Epithelial cell of esophagus (primary cell): ENCODE measurements at regions not wholly inside any gene's neighbourhood (a gene's known extent, or its start where the extent isn't known, plus 50 kb on each side); places are given as distances from the start of the nearest gene placed in this dataset.

ENCODE experiments used
- DNase-seq: peaks from one replicate; pipeline ENCODE4 v3.0.0; 2010; ENCODE audit warnings: low read depth
- H3K4me3 ChIP-seq: 2 replicates; pipeline ENCODE4 v1.5.1; 2011; ENCODE audit warnings: mild to moderate bottlenecking, low read length, control low read depth
- TF ChIP-seq, protein P1 (sequence below): IDR thresholded peaks from 2 replicates; pipeline ENCODE4 v1.5.1; 2011; ENCODE audit warnings: low read depth, mild to moderate bottlenecking, low read length, control low read depth, inconsistent platforms; ENCODE audit not compliant: insufficient read depth; ENCODE audit errors: missing control alignments

DNA sequence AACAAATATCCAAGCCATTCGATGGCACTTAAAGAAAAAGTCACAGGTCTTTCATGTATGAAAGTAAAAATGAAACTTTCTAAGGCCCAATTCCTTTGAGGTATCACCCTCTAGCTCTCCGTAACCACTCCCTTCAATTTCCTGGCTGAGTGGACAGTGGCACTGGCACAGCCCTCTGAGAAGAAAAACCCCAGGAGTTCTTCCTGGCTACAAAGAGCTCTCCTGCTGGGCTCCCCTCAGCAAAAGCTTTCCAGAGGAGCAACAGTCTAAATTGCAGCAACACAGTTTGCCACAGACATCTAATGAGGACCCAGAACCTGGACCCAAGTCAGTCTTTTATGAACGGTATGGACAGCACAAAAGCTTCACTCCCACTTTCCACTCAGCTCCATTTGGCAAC lies 71.8 kb downstream of the FUNDC1 start:
- no peak overlapping the region for H3K4me3 ChIP-seq
- TF ChIP-seq, protein P1, sequence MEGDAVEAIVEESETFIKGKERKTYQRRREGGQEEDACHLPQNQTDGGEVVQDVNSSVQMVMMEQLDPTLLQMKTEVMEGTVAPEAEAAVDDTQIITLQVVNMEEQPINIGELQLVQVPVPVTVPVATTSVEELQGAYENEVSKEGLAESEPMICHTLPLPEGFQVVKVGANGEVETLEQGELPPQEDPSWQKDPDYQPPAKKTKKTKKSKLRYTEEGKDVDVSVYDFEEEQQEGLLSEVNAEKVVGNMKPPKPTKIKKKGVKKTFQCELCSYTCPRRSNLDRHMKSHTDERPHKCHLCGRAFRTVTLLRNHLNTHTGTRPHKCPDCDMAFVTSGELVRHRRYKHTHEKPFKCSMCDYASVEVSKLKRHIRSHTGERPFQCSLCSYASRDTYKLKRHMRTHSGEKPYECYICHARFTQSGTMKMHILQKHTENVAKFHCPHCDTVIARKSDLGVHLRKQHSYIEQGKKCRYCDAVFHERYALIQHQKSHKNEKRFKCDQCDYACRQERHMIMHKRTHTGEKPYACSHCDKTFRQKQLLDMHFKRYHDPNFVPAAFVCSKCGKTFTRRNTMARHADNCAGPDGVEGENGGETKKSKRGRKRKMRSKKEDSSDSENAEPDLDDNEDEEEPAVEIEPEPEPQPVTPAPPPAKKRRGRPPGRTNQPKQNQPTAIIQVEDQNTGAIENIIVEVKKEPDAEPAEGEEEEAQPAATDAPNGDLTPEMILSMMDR, result no peak
- no peak for DNase-seq

DNA sequence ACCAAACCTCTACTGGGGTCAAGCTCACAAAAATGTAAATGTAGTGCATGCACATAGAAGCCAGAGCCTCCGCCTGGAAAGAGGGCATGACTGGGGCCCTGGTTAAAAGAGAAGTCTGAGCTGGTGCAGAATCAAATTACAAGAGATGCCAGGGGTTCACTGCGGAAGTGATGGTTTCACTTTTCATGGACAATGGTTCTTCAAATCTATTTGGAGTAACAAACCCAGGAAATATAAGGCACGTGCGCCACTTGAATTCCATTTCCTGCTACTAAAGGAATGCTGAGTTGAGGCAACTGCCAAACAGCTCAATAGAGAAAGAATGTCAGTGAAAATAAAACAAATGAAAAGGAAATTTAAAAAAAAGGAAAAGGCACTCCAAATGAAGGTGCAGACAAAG lies 79.8 kb downstream of the FUNDC1 start:
- TF ChIP-seq, protein P1, result no peak
- DNase-seq, result no peak
- no peak overlapping the region for H3K4me3 ChIP-seq

DNA sequence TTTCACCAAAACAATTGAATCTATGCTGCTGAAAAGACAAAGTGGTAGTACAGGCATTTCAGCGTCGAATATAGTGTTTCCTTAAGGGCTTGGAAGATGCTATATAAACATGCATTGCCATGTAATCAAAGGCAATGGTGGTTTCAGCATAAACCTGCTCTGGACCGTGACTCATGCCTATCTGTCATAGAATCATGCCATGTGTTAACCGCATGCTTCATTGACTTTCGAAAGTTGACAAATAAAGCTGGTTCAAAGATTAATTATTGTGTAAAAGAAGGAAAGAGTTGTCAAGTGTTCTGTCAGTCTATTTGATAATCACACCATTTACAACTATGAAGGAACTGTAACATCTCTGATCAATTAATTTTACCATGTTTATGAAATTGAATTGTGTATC lies 83.2 kb downstream of the FUNDC1 start:
- H3K4me3 ChIP-seq, result no peak overlapping the region
- peak; percentile 87 for DNase-seq
- TF ChIP-seq, protein P1, result no peak

DNA sequence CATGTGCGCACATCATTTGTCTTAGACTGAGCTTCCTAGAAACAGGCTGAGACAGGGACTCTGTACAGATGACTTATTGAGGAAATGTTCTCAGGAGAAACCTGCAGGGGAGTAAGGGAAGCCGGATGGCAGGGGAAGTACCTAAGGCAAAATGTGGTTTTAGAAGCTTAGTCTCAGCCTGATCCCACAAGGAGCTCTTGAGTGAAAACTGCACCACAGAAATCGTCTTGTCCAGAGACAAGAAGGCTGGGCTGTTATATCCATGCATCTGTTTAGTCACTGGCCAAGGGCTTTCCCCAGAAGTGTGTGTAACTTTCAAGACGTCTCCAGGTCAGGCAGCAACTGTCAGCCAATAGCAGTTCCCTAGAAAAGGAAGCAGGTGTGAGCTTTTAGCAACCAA lies 86.0 kb downstream of the FUNDC1 start:
- TF ChIP-seq, protein P1, result no peak
- peak; percentile 85 for DNase-seq
- H3K4me3 ChIP-seq, result no peak overlapping the region

DNA sequence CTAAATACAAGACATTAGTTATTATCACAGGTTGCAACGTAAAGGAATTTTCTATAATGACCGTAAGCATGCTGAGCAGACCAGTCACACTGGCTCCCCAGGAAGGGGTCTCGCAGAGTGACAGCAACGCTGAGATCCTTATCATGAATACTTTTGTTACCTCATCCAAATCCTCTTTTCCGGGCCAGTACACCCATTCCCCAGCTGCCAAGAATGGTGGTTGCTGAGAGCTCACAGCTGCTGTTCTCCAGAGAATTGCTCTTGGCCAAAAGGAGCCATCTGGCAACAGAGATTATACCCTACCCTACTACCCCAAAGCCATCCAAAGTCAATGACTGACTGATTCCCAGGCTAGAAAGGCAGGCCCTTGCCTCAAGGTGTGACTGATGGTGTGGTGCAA lies 91.6 kb downstream of the FUNDC1 start:
- TF ChIP-seq, protein P1, result no peak
- no peak overlapping the region for H3K4me3 ChIP-seq
- no peak for DNase-seq

DNA sequence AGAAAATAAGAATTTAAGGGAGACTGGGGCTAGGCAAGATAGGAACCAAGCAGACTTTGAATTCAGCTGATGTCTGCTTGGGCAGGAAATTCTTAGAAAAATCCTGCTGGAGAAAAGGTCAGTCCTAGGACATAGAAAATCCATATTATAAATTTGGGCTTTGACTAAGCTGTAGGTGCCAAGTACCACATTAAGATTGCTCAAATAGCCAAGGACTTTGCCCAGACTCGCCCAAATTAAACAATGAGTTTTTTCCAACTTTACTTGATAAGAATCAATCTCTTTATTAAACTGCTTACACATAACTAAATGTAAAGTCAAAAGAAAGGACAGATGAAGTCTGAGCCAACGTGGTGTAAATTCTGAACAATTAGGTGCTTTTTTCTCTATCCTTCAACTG lies 95.4 kb downstream of the FUNDC1 start:
- TF ChIP-seq, protein P1, result no peak
- DNase-seq, result peak; percentile 30
- no peak overlapping the region for H3K4me3 ChIP-seq

DNA sequence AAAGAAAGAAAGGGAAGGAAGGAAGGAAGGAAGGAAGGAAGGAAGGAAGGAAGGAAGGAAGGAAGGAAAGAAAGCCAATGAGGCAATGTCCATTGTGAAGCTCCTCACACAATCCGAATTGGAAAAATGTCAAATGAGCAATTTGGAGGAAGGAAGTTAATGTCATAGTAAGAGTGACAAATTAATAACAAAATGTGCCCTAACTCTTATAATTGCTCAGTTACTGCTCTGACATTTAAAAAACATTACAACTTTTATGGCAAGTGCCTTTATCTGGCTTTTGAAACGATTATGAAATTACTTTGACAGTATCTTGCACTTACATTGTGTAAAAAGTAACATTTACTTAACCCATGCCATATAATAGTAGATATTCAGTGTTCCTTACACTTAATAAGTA lies 96.5 kb upstream of the EFHC2 start:
- DNase-seq, result no peak
- TF ChIP-seq, protein P1, result no peak
- no peak overlapping the region for H3K4me3 ChIP-seq
